PC-3 (cell line): ENCODE measurements at regions not wholly inside any gene's neighbourhood (a gene's known extent, or its start where the extent isn't known, plus 50 kb on each side); places are given as distances from the start of the nearest gene placed in this dataset.

Source experiments
- ATAC-seq: fragments of 200-7000 bp; cut with Tn5 transposase; 2 replicates; pipeline ENCODE4 v1.9.1; 2020; ENCODE audit warnings: mild to moderate bottlenecking, moderate library complexity
- BruUV-seq: library from RNA; stranded (reverse); fragments of 400-500 nt; replicated peaks from 2 replicates; lab custom pipeline; 2021; lab: Mats Ljungman, UMichigan
- CTCF ChIA-PET: fragments of 300-600 bp; sonication (Branson Sonifier 250); formaldehyde crosslinking; loops from one replicate; lab custom pipeline; 2022; ENCODE audit warnings: antibody characterized with exemption; lab: Charles Lee
- POLR2A ChIA-PET: fragments of 300-600 bp; sonication (Branson Sonifier 250); formaldehyde crosslinking; loops from one replicate; lab custom pipeline; 2022; ENCODE audit warnings: antibody characterized with exemption; ENCODE audit not compliant: unreplicated experiment; lab: Charles Lee
- DNase-seq: peaks from one replicate; pipeline ENCODE4 v3.0.0-alpha.2; 2015
- H2AFZ ChIP-seq: fragments of 300-600 bp; sonication (generic); 2 replicates; pipeline ENCODE4 v1.6.0; 2016; ENCODE audit warnings: antibody characterized with exemption, low read length
- H3F3A ChIP-seq: fragments of 300-600 bp; sonication (generic); one replicate; pipeline ENCODE4 v1.6.0; 2017; ENCODE audit warnings: antibody characterized with exemption, low read length, control low read depth, mild to moderate bottlenecking; ENCODE audit not compliant: unreplicated experiment
- H3K27ac ChIP-seq: fragments of 300-600 bp; sonication (generic); 2 replicates; pipeline ENCODE4 v1.5.1; 2016; ENCODE audit warnings: mild to moderate bottlenecking, low read length
- H3K27me3 ChIP-seq: fragments of 300-600 bp; sonication (generic); 2 replicates; pipeline ENCODE4 v1.6.1; 2016; ENCODE audit warnings: low read length, mixed read lengths
- H3K36me3 ChIP-seq: fragments of 300-600 bp; sonication (generic); 2 replicates; pipeline ENCODE4 v1.6.1; 2016; ENCODE audit warnings: low read depth, mixed run types, low read length, mixed read lengths
- H3K4me1 ChIP-seq: fragments of 300-600 bp; sonication (generic); 2 replicates; pipeline ENCODE4 v1.5.1; 2016; ENCODE audit warnings: low read length; ENCODE audit not compliant: insufficient read depth
- H3K4me2 ChIP-seq: fragments of 300-600 bp; sonication (generic); 2 replicates; pipeline ENCODE4 v1.6.0; 2016; ENCODE audit warnings: low read length
- H3K4me3 ChIP-seq: fragments of 300-600 bp; sonication (generic); 2 replicates; pipeline ENCODE4 v1.5.1; 2016; ENCODE audit warnings: mild to moderate bottlenecking, low read length, mixed read lengths
- H3K79me2 ChIP-seq: fragments of 300-600 bp; sonication (generic); 2 replicates; pipeline ENCODE4 v1.6.1; 2017; ENCODE audit warnings: low read length, mixed read lengths
- H3K9ac ChIP-seq: fragments of 300-600 bp; sonication (generic); 2 replicates; pipeline ENCODE4 v1.6.0; 2016; ENCODE audit warnings: mild to moderate bottlenecking, low read length
- H3K9me2 ChIP-seq: fragments of 300-600 bp; sonication (generic); replicated peaks from 2 replicates; pipeline ENCODE4 v1.6.1; 2016; ENCODE audit warnings: mixed run types, low read length, mixed read lengths
- H3K9me3 ChIP-seq: fragments of 300-600 bp; sonication (generic); 2 replicates; pipeline ENCODE4 v1.6.1; 2016; ENCODE audit warnings: low read length, mixed read lengths
- H4K20me1 ChIP-seq: fragments of 300-600 bp; sonication (generic); 2 replicates; pipeline ENCODE4 v1.6.1; 2016; ENCODE audit warnings: low read length, mixed read lengths
- CTCF ChIP-seq: fragments of 300-600 bp; sonication (generic); conservative IDR thresholded peaks from 2 replicates; pipeline ENCODE4 v1.5.1; 2017; ENCODE audit warnings: antibody characterized with exemption, low read depth, mild to moderate bottlenecking, low read length
- EZH2 ChIP-seq: fragments of 300-600 bp; sonication (generic); IDR thresholded peaks from one replicate; pipeline ENCODE4 v1.6.1; 2017; ENCODE audit warnings: antibody characterized with exemption, mild to moderate bottlenecking, low read length; ENCODE audit not compliant: unreplicated experiment
- EZH2phosphoT487 ChIP-seq: fragments of 300-600 bp; sonication (generic); IDR thresholded peaks from 2 replicates; pipeline ENCODE4 v1.6.1; 2018; ENCODE audit warnings: mild to moderate bottlenecking, antibody characterized with exemption, low read length, borderline replicate concordance
- intact Hi-C: fragments of 100-400 bp; cut with micrococcal nuclease; formaldehyde crosslinking; loops from 2 replicates; pipeline ENCODE4 v1.9.0; 2023

- Histone ChIP-seq H3K9me3 (no peaks in the 10 kb centered on the region), H3K27ac (no peak overlapping the region), H3K4me3 (no peak overlapping the region), H3K4me2 (no peak overlapping the region), H3F3A (no peaks in the 10 kb centered on the region), H3K4me1 (no peaks in the 10 kb centered on the region; the same call in 1 of the 2 replicates), H3K9ac (no peak overlapping the region), H4K20me1 (no peaks in the 10 kb centered on the region), H3K27me3 (no peaks in the 10 kb centered on the region), H3K9me2 (no peaks in the 10 kb centered on the region), H3K36me3 (no peaks in the 10 kb centered on the region), H3K79me2 (no peaks in the 10 kb centered on the region), H2AFZ (no peak overlapping the region; the same call in 1 of the 2 replicates)
- intact Hi-C loops: no loop called here
- CTCF ChIA-PET: no interaction called here
- BruUV-seq: no TSS peak
- TF ChIP-seq EZH2 (no peak), EZH2phosphoT487 (no peak), CTCF (no peak)
- POLR2A ChIA-PET: no interaction called here
- ATAC-seq: no peak
- no peak for DNase-seq
Measured at GRCh38 chr3:181885868-181886630, 174.3 kb downstream of the SOX2 start.

GRCh38 chr3:181886676-181887075, 175.0 kb downstream of the SOX2 start:
- H3K4me2 ChIP-seq: no peak overlapping the region
- no peak overlapping the region for H3K27ac ChIP-seq
- no peaks in the 10 kb centered on the region for H3K9me2 ChIP-seq
- intact Hi-C loops: no loop called here
- H2AFZ ChIP-seq: no peak overlapping the region; the same call in 1 of the 2 replicates
- no peaks in the 10 kb centered on the region for H3K36me3 ChIP-seq
- H3F3A ChIP-seq: no peaks in the 10 kb centered on the region
- H3K4me1 ChIP-seq: no peaks in the 10 kb centered on the region; the same call in 1 of the 2 replicates
- CTCF ChIA-PET: no interaction called here
- POLR2A ChIA-PET: no interaction called here
- no peaks in the 10 kb centered on the region for H4K20me1 ChIP-seq
- H3K79me2 ChIP-seq: no peaks in the 10 kb centered on the region
- H3K4me3 ChIP-seq: no peak overlapping the region
- H3K27me3 ChIP-seq: no peaks in the 10 kb centered on the region
- no peaks in the 10 kb centered on the region for H3K9me3 ChIP-seq
- TF ChIP-seq EZH2phosphoT487: no peak
- TF ChIP-seq EZH2: no peak
- no peak for TF ChIP-seq CTCF
- BruUV-seq: no TSS peak
- ATAC-seq: peak; percentile 27; the same call in 1 of the 2 replicates
- peak; percentile 61 for DNase-seq
- no peak overlapping the region for H3K9ac ChIP-seq

GRCh38 chr3:181887685-181888084, 176.0 kb downstream of the SOX2 start:
- H3K27ac ChIP-seq: no peak overlapping the region
- DNase-seq: no peak
- no peak overlapping the region for H3K4me2 ChIP-seq
- no peaks in the 10 kb centered on the region; the same call in 1 of the 2 replicates for H3K4me1 ChIP-seq
- BruUV-seq: no TSS peak
- no peak for ATAC-seq
- H3K9me3 ChIP-seq: no peaks in the 10 kb centered on the region
- intact Hi-C loops: no loop called here
- no peaks in the 10 kb centered on the region for H3K36me3 ChIP-seq
- ChIA-PET CTCF (no interaction called here), POLR2A (no interaction called here)
- H3F3A ChIP-seq: no peaks in the 10 kb centered on the region
- no peak overlapping the region for H2AFZ ChIP-seq
- H3K9ac ChIP-seq: no peak overlapping the region
- TF ChIP-seq CTCF: no peak
- no peak for TF ChIP-seq EZH2phosphoT487
- no peak for TF ChIP-seq EZH2
- H3K79me2 ChIP-seq: no peaks in the 10 kb centered on the region
- H3K9me2 ChIP-seq: no peaks in the 10 kb centered on the region
- H3K27me3 ChIP-seq: no peaks in the 10 kb centered on the region
- no peaks in the 10 kb centered on the region for H4K20me1 ChIP-seq
- H3K4me3 ChIP-seq: no peak overlapping the region
